ENCODE measurements at regions not wholly inside any gene's neighbourhood (a gene's known extent, or its start where the extent isn't known, plus 50 kb on each side); places are given as distances from the start of the nearest gene placed in this dataset.

DNA sequence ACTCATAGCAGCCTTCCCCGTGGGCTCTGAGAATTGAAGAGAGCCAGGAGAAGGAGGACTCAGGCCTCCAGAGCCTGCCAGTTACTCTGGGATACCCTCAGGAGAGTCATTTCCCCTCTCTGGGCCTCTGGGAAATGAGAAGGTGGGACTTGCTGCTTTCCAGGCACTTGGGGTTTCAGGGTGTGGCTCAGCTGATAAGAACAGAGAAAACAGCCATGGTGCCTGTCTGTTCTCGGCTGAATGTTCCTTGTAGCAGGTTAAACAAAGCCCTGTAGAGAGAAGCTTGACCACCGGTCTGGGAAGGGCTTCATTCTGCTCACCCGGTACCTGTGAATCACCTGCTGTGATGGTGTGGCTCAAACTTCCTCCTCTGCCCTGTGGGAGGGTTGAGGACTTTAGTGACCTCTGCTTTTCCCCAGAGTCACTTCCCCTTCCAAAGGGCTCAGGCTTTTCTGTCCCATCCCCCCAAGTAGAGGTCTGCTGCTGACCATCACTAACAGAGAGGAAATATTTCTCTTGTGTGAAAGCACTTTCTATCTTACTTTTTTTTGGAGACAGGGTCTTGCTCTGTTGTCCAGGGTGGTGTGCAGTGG, 212.4 kb upstream of the GALNT17 start:
- no peaks in the 10 kb centered on the region for H3K9me2 ChIP-seq (replicated peaks; ENCODE audit: control insufficient read depth, low read length)
- H4K20me1 ChIP-seq (ENCODE audit: control insufficient read depth, insufficient read depth, low read depth, low read length) = no peaks in the 10 kb centered on the region
- no peaks in the 10 kb centered on the region for H3K27me3 ChIP-seq (ENCODE audit: control insufficient read depth, low read length)
- H3K27ac ChIP-seq (ENCODE audit: low read depth, low read length) = no peak overlapping the region
- TF ChIP-seq, protein P1, sequence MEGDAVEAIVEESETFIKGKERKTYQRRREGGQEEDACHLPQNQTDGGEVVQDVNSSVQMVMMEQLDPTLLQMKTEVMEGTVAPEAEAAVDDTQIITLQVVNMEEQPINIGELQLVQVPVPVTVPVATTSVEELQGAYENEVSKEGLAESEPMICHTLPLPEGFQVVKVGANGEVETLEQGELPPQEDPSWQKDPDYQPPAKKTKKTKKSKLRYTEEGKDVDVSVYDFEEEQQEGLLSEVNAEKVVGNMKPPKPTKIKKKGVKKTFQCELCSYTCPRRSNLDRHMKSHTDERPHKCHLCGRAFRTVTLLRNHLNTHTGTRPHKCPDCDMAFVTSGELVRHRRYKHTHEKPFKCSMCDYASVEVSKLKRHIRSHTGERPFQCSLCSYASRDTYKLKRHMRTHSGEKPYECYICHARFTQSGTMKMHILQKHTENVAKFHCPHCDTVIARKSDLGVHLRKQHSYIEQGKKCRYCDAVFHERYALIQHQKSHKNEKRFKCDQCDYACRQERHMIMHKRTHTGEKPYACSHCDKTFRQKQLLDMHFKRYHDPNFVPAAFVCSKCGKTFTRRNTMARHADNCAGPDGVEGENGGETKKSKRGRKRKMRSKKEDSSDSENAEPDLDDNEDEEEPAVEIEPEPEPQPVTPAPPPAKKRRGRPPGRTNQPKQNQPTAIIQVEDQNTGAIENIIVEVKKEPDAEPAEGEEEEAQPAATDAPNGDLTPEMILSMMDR (IDR thresholded peaks at IDR 0.05; ENCODE audit: low read depth, low read length, poor library complexity, severe bottlenecking) = no peak
- no peak for TF ChIP-seq EZH2phosphoT487 (IDR thresholded peaks at IDR 0.05; ENCODE audit: borderline replicate concordance, low read length)
- no peaks in the 10 kb centered on the region for H3K79me2 ChIP-seq (ENCODE audit: control insufficient read depth, low read length)
- no peaks in the 10 kb centered on the region for H3K9me3 ChIP-seq (ENCODE audit: control insufficient read depth, insufficient read depth, low read length)
- H3K4me2 ChIP-seq (ENCODE audit: low read length) = no peak overlapping the region
- H3K4me1 ChIP-seq (ENCODE audit: control insufficient read depth, low read length) = no peaks in the 10 kb centered on the region
- H3K4me3 ChIP-seq (ENCODE audit: low read length) = no peak overlapping the region
- no peaks in the 10 kb centered on the region for H3F3A ChIP-seq (ENCODE audit: control insufficient read depth, insufficient read depth)
- H3K36me3 ChIP-seq (ENCODE audit: control insufficient read depth, low read length) = no peaks in the 10 kb centered on the region

DNA sequence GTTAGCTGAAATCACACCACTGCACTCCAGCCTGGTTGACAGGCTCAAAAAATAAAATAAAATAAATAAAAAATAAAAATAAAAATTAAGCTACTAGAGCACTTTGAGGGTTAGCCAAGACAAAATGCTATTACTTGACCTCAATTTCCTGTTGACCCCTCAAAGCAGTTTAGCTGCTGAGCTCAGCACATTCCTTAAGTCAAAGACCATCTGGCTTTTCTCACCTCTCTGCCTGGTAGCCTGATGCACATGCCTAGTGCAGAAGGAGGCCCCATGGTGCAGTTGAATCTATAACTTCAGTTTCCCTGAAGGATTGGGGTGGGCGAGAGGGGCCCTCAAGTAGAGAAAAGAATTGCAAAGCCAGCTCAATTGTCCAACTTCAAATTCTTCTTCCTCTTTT, 211.1 kb upstream of the GALNT17 start:
- Histone ChIP-seq H3F3A (ENCODE audit: control insufficient read depth, insufficient read depth) (no peaks in the 10 kb centered on the region), H3K4me3 (ENCODE audit: low read length) (no peak overlapping the region), H3K27me3 (ENCODE audit: control insufficient read depth, low read length) (no peaks in the 10 kb centered on the region), H3K9me2 (replicated peaks; ENCODE audit: control insufficient read depth, low read length) (no peaks in the 10 kb centered on the region), H3K9me3 (ENCODE audit: control insufficient read depth, insufficient read depth, low read length) (0 out of 2 replicates have a peak, but pooled peaks cover 3% of the 10 kb centered on the region), H4K20me1 (ENCODE audit: control insufficient read depth, insufficient read depth, low read depth, low read length) (no peaks in the 10 kb centered on the region), H3K27ac (ENCODE audit: low read depth, low read length) (no peak overlapping the region), H3K36me3 (ENCODE audit: control insufficient read depth, low read length) (no peaks in the 10 kb centered on the region), H3K79me2 (ENCODE audit: control insufficient read depth, low read length) (no peaks in the 10 kb centered on the region), H3K4me2 (ENCODE audit: low read length) (no peak overlapping the region), H3K4me1 (ENCODE audit: control insufficient read depth, low read length) (no peaks in the 10 kb centered on the region)
- TF ChIP-seq, protein P1 (IDR thresholded peaks at IDR 0.05; ENCODE audit: low read depth, low read length, poor library complexity, severe bottlenecking) = no peak
- no peak for TF ChIP-seq EZH2phosphoT487 (IDR thresholded peaks at IDR 0.05; ENCODE audit: borderline replicate concordance, low read length)

DNA sequence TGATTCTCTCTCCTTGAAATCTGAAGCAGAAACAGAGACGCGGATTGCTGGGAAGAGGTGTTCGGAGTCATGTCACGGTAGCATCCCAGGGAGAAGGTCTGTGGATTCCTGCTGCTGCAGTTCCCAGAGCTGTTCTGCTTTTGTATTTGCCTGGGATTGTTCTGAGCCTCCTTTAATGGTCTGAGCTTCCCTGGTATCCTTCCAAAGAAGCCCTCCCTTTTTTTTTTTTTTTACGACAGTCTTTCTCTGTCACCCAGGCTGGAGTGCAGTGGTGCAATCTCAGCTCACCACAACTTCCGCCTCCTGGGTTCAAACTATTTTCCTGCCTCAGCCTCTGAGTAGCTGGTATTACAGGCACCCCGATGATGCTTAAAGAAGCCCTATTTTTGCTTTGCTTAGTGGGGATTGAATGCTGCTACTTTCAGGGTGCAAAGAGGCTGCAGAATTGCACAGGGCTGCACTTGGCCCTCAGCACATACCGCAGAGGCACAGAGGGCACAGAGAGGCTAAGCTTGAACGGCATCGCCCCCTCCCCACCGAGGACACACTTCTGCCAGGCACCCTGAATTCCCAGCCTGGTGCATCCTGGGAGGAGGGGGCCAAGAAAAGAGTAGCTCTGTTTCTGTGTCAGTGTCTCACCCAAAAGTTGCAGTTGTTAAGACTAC, 208.6 kb upstream of the GALNT17 start:
- no peaks in the 10 kb centered on the region for H3K36me3 ChIP-seq (ENCODE audit: control insufficient read depth, low read length)
- H4K20me1 ChIP-seq (ENCODE audit: control insufficient read depth, insufficient read depth, low read depth, low read length) = no peaks in the 10 kb centered on the region
- H3K9me2 ChIP-seq (replicated peaks; ENCODE audit: control insufficient read depth, low read length) = no peaks in the 10 kb centered on the region
- no peak overlapping the region for H3K4me3 ChIP-seq (ENCODE audit: low read length)
- no peaks in the 10 kb centered on the region for H3F3A ChIP-seq (ENCODE audit: control insufficient read depth, insufficient read depth)
- TF ChIP-seq, protein P1 (IDR thresholded peaks at IDR 0.05; ENCODE audit: low read depth, low read length, poor library complexity, severe bottlenecking) = no peak
- no peak for TF ChIP-seq EZH2phosphoT487 (IDR thresholded peaks at IDR 0.05; ENCODE audit: borderline replicate concordance, low read length)
- no peaks in the 10 kb centered on the region for H3K27me3 ChIP-seq (ENCODE audit: control insufficient read depth, low read length)
- H3K4me2 ChIP-seq (ENCODE audit: low read length) = no peak overlapping the region
- H3K4me1 ChIP-seq (ENCODE audit: control insufficient read depth, low read length) = no peaks in the 10 kb centered on the region
- H3K9me3 ChIP-seq (ENCODE audit: control insufficient read depth, insufficient read depth, low read length) = 0 out of 2 replicates have a peak, but pooled peaks cover 3% of the 10 kb centered on the region
- H3K27ac ChIP-seq (ENCODE audit: low read depth, low read length) = no peak overlapping the region
- no peaks in the 10 kb centered on the region for H3K79me2 ChIP-seq (ENCODE audit: control insufficient read depth, low read length)
